ENCODE measurements at regions not wholly inside any gene's neighbourhood (a gene's known extent, or its start where the extent isn't known, plus 50 kb on each side); places are given as distances from the start of the nearest gene placed in this dataset.
"Not testable (repeated sequence)": the region's sequence is repeated elsewhere in the genome, so short reads cannot be mapped to it uniquely, and the experiment has no call there.

DNA sequence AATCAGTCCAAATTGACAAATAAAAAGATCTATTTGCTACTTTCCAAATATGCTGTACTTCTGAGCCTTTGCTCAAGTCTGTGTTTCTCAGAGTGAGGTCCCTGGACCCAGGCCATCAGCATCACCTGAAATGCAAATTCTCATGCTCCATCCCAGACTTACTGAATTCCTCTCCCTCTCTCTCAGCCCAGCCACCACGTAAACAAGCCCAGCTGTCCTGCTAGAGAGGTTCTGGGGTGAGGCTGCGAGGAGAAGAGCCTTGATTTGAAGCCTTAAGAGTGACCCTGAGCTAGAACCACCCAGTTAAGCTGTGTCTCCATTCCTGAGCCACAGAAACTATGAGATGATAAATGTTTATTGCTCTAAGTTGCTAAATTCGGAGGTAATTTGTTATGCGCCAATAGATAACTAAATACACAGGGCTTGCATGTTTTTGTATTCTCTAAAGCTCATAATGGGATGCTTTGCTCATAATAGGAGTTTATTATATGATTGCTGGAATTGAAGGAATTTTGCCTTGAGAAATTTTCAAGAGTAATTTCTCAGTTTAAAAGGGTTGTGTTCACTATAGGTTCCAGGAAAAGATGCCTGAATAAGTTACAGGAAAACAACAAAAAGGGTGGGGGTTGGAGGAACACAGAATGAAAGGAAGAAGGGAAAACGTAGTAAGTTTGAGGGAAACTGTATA lies 98.9 kb upstream of the SPATA31D4 start:
- DNase-seq = no peak
- H3K27ac ChIP-seq = no peak overlapping the region
- in situ Hi-C loops (cut with MboI) = loop anchor here (25.0 kb wide), 1 partner anchor 317 kb away; no protein-coding TSS in a partner anchor

DNA sequence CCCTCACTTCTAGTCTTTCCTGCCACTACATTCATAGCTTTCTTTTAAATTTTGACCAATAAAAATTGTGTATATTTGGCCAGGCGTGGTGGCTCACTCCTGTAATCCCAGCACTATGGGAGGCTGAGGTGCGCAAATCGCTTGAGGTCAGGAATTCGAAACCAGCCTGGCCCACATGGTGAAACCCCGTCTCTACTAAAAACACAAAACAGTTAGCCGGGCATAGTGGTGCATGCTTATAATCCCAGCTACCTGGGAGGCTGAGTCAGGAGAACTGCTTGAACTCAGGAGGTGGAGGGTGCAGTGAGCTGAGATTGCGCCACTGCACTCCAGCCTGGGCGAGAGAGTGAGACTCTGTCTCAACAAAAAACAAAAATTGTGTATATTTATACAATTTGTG lies 97.8 kb upstream of the SPATA31D4 start:
- H4K20me1 ChIP-seq (ENCODE audit: insufficient read depth); H3K4me2 ChIP-seq (ENCODE audit: unreplicated experiment); H3K9ac ChIP-seq; H3K9me3 ChIP-seq (ENCODE audit: low read depth); H3K4me3 ChIP-seq; H3K36me3 ChIP-seq (ENCODE audit: low read depth); H3K27me3 ChIP-seq (replicated peaks; ENCODE audit: insufficient read depth); H3K79me2 ChIP-seq (ENCODE audit: insufficient read depth); DNase-seq; H3K9me2 ChIP-seq (ENCODE audit: insufficient read depth); H3K4me1 ChIP-seq (ENCODE audit: insufficient read depth); H2AFZ ChIP-seq; H3F3A ChIP-seq (ENCODE audit: insufficient read depth); H3K27ac ChIP-seq: not testable (repeated sequence)
- 94 to 99% methylated on average over 5 to 8 of the region's 8 CpGs for WGBS, 2 experiments (ENCODE audit: low coverage in 1 of 2, low lambda C conversion rate in 2 of 2, missing lambda C conversion rate in 2 of 2)
- in situ Hi-C loops (cut with MboI) = loop anchor here (25.0 kb wide), 1 partner anchor 318 kb away; no protein-coding TSS in a partner anchor

More for the DNA sequence above, 98.9 kb upstream of the SPATA31D4 start:
- Histone ChIP-seq H3K4me2 (ENCODE audit: unreplicated experiment) (no peak overlapping the region), H3K79me2 (ENCODE audit: insufficient read depth) (no peaks in the 10 kb centered on the region), H3K9ac (no peak overlapping the region), H3K27me3 (replicated peaks; ENCODE audit: insufficient read depth) (no peaks in the 10 kb centered on the region), H3F3A (ENCODE audit: insufficient read depth) (no peaks in the 10 kb centered on the region), H2AFZ (no peak overlapping the region), H3K4me3 (no peak overlapping the region), H3K9me2 (ENCODE audit: insufficient read depth) (no peaks in the 10 kb centered on the region), H3K4me1 (ENCODE audit: insufficient read depth) (peaks cover 18% of the 10 kb centered on the region), H4K20me1 (ENCODE audit: insufficient read depth) (no peaks in the 10 kb centered on the region), H3K9me3 (ENCODE audit: low read depth) (no peaks in the 10 kb centered on the region), H3K36me3 (ENCODE audit: low read depth) (no peaks in the 10 kb centered on the region)
- WGBS, 2 experiments (ENCODE audit: low coverage in 1 of 2, low lambda C conversion rate in 2 of 2, missing lambda C conversion rate in 2 of 2) = 81 to 88% methylated on average over 5 of the region's 5 CpGs
- TF ChIP-seq EZH2 (IDR thresholded peaks at IDR 0.05; ENCODE audit: insufficient read depth, poor library complexity, severe bottlenecking) (no peak), EZH2phosphoT487 (IDR thresholded peaks at IDR 0.05; ENCODE audit: insufficient read depth, low read depth) (no peak)

GRCh38 chr9:81832571-81833285 lies 95.5 kb upstream of the SPATA31D4 start:
- H3F3A ChIP-seq (ENCODE audit: insufficient read depth) = no peaks in the 10 kb centered on the region
- H3K4me3 ChIP-seq = no peak overlapping the region
- H3K36me3 ChIP-seq (ENCODE audit: low read depth) = no peaks in the 10 kb centered on the region
- WGBS, 2 experiments (ENCODE audit: low coverage in 1 of 2, low lambda C conversion rate in 2 of 2, missing lambda C conversion rate in 2 of 2) = 63 to 70% methylated on average over 6 of the region's 6 CpGs
- H3K4me2 ChIP-seq (ENCODE audit: unreplicated experiment) = no peak overlapping the region
- H3K27ac ChIP-seq = no peak overlapping the region
- H3K9me3 ChIP-seq (ENCODE audit: low read depth) = no peaks in the 10 kb centered on the region
- H3K9ac ChIP-seq = no peak overlapping the region
- TF ChIP-seq EZH2phosphoT487 (IDR thresholded peaks at IDR 0.05; ENCODE audit: insufficient read depth, low read depth) = no peak
- no peak for TF ChIP-seq EZH2 (IDR thresholded peaks at IDR 0.05; ENCODE audit: insufficient read depth, poor library complexity, severe bottlenecking)
- H3K79me2 ChIP-seq (ENCODE audit: insufficient read depth) = no peaks in the 10 kb centered on the region
- H3K27me3 ChIP-seq (replicated peaks; ENCODE audit: insufficient read depth) = no peaks in the 10 kb centered on the region
- no peak for DNase-seq
- no peak overlapping the region for H2AFZ ChIP-seq
- H3K9me2 ChIP-seq (ENCODE audit: insufficient read depth) = no peaks in the 10 kb centered on the region
- H4K20me1 ChIP-seq (ENCODE audit: insufficient read depth) = no peaks in the 10 kb centered on the region
- H3K4me1 ChIP-seq (ENCODE audit: insufficient read depth) = no peaks in the 10 kb centered on the region
- in situ Hi-C loops (cut with MboI) = loop anchor here (25.0 kb wide), 1 partner anchor 320 kb away; no protein-coding TSS in a partner anchor

DNA sequence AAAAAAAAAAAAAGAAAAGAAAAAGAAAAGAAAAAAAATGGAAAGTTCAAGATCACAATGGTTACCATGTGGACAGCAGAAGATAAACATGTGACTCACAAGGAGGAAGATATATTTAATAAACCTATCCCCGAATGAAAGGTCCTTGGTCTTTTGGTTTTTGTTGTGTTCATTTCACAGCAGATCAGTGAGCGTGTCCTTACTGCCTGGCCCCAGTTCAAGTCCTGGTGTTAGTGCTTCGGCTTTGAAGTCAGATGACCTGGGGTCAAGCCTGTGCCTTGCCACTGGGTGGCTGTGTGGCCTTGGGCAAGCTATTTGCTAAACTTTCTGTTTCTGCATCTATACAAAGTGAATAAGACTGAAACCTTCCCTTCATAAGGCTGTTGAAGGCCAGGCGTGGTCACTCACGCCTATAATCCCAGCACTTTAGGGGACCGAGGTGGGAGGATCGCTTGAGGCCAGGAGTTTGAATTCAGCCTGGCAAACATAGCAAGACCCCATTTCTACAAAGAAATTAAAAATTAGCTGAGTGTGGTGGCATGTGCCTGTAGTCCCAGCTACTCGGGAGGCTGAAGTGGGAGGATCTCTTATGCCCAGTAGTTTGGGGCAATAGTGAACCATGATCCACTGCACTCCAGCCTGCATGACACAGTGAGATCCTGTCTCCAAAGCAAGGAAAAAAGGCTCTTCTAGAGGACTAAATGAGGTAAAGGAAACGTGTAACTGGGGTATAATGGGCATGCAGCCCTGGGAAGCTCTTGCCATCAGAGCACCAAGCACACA lies 94.5 kb upstream of the SPATA31D4 start:
- Histone ChIP-seq H3K4me3 (no peak overlapping the region), H3K9me2 (ENCODE audit: insufficient read depth) (no peaks in the 10 kb centered on the region), H2AFZ (no peak overlapping the region), H3K9ac (no peak overlapping the region), H3K79me2 (ENCODE audit: insufficient read depth) (no peaks in the 10 kb centered on the region), H3K27ac (no peak overlapping the region), H3K27me3 (replicated peaks; ENCODE audit: insufficient read depth) (no peaks in the 10 kb centered on the region), H3K4me2 (ENCODE audit: unreplicated experiment) (no peak overlapping the region), H3K9me3 (ENCODE audit: low read depth) (no peaks in the 10 kb centered on the region), H3K4me1 (ENCODE audit: insufficient read depth) (no peaks in the 10 kb centered on the region), H4K20me1 (ENCODE audit: insufficient read depth) (no peaks in the 10 kb centered on the region), H3K36me3 (ENCODE audit: low read depth) (no peaks in the 10 kb centered on the region), H3F3A (ENCODE audit: insufficient read depth) (no peaks in the 10 kb centered on the region)
- peak; percentile 44 for DNase-seq
- in situ Hi-C loops (cut with MboI) = loop anchor here (25.0 kb wide), 1 partner anchor 321 kb away; no protein-coding TSS in a partner anchor
- TF ChIP-seq EZH2 (IDR thresholded peaks at IDR 0.05; ENCODE audit: insufficient read depth, poor library complexity, severe bottlenecking) (no peak), EZH2phosphoT487 (IDR thresholded peaks at IDR 0.05; ENCODE audit: insufficient read depth, low read depth) (no peak)
- WGBS, 2 experiments (ENCODE audit: low coverage in 1 of 2, low lambda C conversion rate in 2 of 2, missing lambda C conversion rate in 2 of 2) = 69% methylated on average over 9 of the region's 9 CpGs

All from GM23248 (cell line).